Sigmoid colon (tissue), 6 donors: ENCODE measurements at regions not wholly inside any gene's neighbourhood (a gene's known extent, or its start where the extent isn't known, plus 50 kb on each side); places are given as distances from the start of the nearest gene placed in this dataset.

Source experiments
- DNase-seq: peaks from one replicate; pipeline ENCODE4 v3.0.0-alpha.2; 2019
- H3K27ac ChIP-seq, 4 donors: fragments of 200-600 bp; sonication (generic); one replicate each; pipeline ENCODE4 v1.5.1; 2016 to 2019; ENCODE audit warnings: mild to moderate bottlenecking in 1 of 4
- H3K27me3 ChIP-seq, 3 donors: fragments of 200-600 bp; sonication (generic); one replicate each; pipeline ENCODE4 v1.5.1; 2019; ENCODE audit warnings: mild to moderate bottlenecking in 1 of 3
- H3K36me3 ChIP-seq, 4 donors: fragments of 200-600 bp; sonication (generic); one replicate each; pipeline ENCODE4 v1.5.1; 2016 to 2019
- H3K4me1 ChIP-seq, 4 donors: fragments of 200-600 bp; sonication (generic); one replicate each; pipeline ENCODE4 v1.5.1; 2017 to 2019
- H3K4me3 ChIP-seq, 4 donors: fragments of 200-600 bp; sonication (generic); one replicate each; pipeline ENCODE4 v1.5.1; 2017 to 2019; ENCODE audit warnings: mild to moderate bottlenecking in 2 of 4, moderate library complexity in 1 of 4
- H3K9me3 ChIP-seq, 4 donors: fragments of 200-600 bp in 3 of 4; sonication (generic) in 3 of 4; one replicate each; pipeline versions ENCODE4 v1.5.1 to v1.6.1; 2013 to 2019
- CTCF ChIP-seq, 4 experiments: fragments of 450-650 bp in 3 of 4; fragments of 200-600 bp in 1 of 4; IDR thresholded peaks; one replicate each; pipeline ENCODE4 v1.5.1; 2016 to 2019; ENCODE audit warnings: antibody characterized with exemption in 4 of 4, mild to moderate bottlenecking in 3 of 4, moderate library complexity in 2 of 4
- EP300 ChIP-seq, 4 donors: sonication (generic); formaldehyde crosslinking; IDR thresholded peaks; one replicate each; pipeline ENCODE4 v1.6.1; 2017; ENCODE audit warnings: antibody characterized with exemption in 4 of 4
- POLR2A ChIP-seq, 2 donors: fragments of 450-650 bp; IDR thresholded peaks; one replicate each; pipeline ENCODE4 v1.6.1; 2016; ENCODE audit warnings: antibody characterized with exemption in 2 of 2, mild to moderate bottlenecking in 2 of 2, moderate library complexity in 2 of 2
- POLR2AphosphoS5 ChIP-seq, 4 donors: sonication (generic); formaldehyde crosslinking; IDR thresholded peaks; one replicate each; pipeline ENCODE4 v1.6.1; 2017; ENCODE audit warnings: antibody characterized with exemption in 4 of 4
- WGBS, 2 donors: extraction: QIAGEN DNeasy Blood & Tissue Kit; methylation state at CpG; one replicate each; pipeline ENCODE4 v1.1.7; 2013; 5-methylcytosine and 5-hydroxymethylcytosine counted together
- intact Hi-C: fragments of 100-400 bp; cut with DNase I; formaldehyde crosslinking; loops from one replicate; pipeline ENCODE4 v1.15.1; 2023
- donor health status: healthy with polysubstance abuse.
- donor health status: healthy.

DNA sequence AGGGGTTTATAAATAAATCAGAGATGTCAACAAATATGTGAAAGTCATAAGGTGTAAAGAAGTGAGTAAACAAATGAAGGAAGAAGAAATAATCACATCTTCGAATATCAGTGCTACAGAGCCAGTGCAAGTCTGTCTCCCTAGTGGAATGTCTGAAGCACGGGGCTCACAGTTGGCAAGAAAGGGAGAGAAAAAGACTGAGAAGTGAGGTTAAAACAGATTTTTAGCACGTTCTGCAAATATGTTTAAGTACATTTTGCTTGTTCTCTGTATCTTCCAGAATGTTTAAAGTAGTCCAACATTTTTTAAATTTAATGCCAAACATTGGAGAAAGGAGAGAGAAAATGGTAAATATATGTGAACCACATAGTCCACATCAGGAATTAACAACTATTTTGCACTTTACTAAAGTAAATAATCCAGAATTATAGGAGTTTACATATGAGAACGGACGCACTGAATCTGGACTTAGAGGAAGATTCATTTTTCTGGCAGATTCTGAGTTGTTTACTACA is 682.4 kb downstream of the LTN1 start:
- H3K27ac ChIP-seq: no peak overlapping the region
- H3K27me3 ChIP-seq: no peaks in the 10 kb centered on the region
- intact Hi-C loops: no loop called here
- 71 to 72% methylated on average over 5 of the region's 5 CpGs for WGBS, 2 donors
- no peaks in the 10 kb centered on the region for H3K36me3 ChIP-seq
- peaks cover 0 to 3% (median 0%) of the 10 kb centered on the region in 4 donors for H3K9me3 ChIP-seq
- no peak overlapping the region for H3K4me3 ChIP-seq
- no peak for TF ChIP-seq EP300 (IDR thresholded peaks at IDR 0.05)
- TF ChIP-seq POLR2A (IDR thresholded peaks at IDR 0.05): no peak
- no peak for TF ChIP-seq POLR2AphosphoS5 (IDR thresholded peaks at IDR 0.05)
- TF ChIP-seq CTCF (IDR thresholded peaks at IDR 0.05): no peak
- DNase-seq: no peak
- no peaks in the 10 kb centered on the region for H3K4me1 ChIP-seq

- Histone ChIP-seq H3K27me3 (no peaks in the 10 kb centered on the region), H3K36me3 (no peaks in the 10 kb centered on the region), H3K9me3 (peaks cover 0 to 3% (median 0%) of the 10 kb centered on the region in 4 donors), H3K4me1 (no peaks in the 10 kb centered on the region), H3K4me3 (no peak overlapping the region), H3K27ac (no peak overlapping the region)
- intact Hi-C loops: no loop called here
- TF ChIP-seq CTCF (IDR thresholded peaks at IDR 0.05) (no peak), POLR2AphosphoS5 (IDR thresholded peaks at IDR 0.05) (no peak), POLR2A (IDR thresholded peaks at IDR 0.05) (no peak), EP300 (IDR thresholded peaks at IDR 0.05) (no peak)
- DNase-seq: no peak
- WGBS, 2 donors: 94% methylated on average over 2 of the region's 2 CpGs
These were observed 683.1 kb downstream of the LTN1 start for GRCh38 chr21:28309596-28309995.

DNA sequence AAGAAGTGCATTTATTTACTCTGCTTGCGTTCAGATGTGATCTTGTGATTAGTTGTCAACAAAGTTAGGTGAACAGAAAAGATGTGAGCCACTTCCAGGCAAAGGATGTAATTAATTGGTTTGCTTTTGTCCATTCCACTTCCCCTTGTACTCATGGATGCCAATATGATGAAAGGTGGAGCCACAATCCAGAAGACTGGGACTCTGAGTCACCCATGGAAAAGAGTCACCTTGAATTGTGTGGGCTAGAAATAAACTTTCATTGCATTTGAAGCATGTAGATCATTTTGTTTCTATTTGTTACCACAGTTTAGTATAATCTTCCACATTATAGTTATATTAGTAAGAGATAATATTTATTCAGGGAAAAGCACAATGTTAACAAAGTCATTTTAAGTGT is 684.2 kb downstream of the LTN1 start:
- Histone ChIP-seq H3K27ac (no peak overlapping the region), H3K4me3 (no peak overlapping the region), H3K9me3 (peaks cover 0 to 3% (median 0%) of the 10 kb centered on the region in 4 donors), H3K4me1 (no peaks in the 10 kb centered on the region), H3K36me3 (no peaks in the 10 kb centered on the region), H3K27me3 (no peaks in the 10 kb centered on the region)
- intact Hi-C loops: no loop called here
- 82% methylated on average over 1 of the region's 1 CpG for WGBS, 2 donors
- TF ChIP-seq POLR2AphosphoS5 (IDR thresholded peaks at IDR 0.05): no peak
- no peak for TF ChIP-seq POLR2A (IDR thresholded peaks at IDR 0.05)
- TF ChIP-seq CTCF (IDR thresholded peaks at IDR 0.05): no peak
- TF ChIP-seq EP300 (IDR thresholded peaks at IDR 0.05): no peak
- no peak for DNase-seq

DNA sequence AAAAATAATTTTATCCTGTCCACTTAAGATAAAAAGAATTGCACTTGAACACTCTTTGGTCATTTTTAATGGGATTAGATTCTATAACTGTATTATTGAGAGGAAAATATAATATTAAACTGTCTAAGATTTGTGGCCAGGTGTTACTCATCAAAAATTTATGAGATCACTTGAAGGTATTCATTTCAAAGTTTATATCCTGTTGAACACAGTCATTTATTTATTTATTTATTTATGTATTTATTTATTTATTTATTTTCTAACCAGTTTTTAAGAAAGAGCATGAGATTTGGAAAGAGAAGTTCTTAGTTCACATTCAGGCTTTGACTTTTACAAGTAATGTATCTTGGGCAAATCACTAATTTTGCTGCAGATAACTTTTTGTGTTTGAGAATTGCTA is 692.7 kb downstream of the LTN1 start:
- TF ChIP-seq POLR2A (IDR thresholded peaks at IDR 0.05): no peak
- no peak for TF ChIP-seq POLR2AphosphoS5 (IDR thresholded peaks at IDR 0.05)
- no peak for TF ChIP-seq EP300 (IDR thresholded peaks at IDR 0.05)
- no peak for TF ChIP-seq CTCF (IDR thresholded peaks at IDR 0.05)
- no peaks in the 10 kb centered on the region for H3K4me1 ChIP-seq
- intact Hi-C loops: no loop called here
- H3K4me3 ChIP-seq: no peak overlapping the region
- DNase-seq: no peak
- H3K27me3 ChIP-seq: no peaks in the 10 kb centered on the region
- no peaks in the 10 kb centered on the region for H3K36me3 ChIP-seq
- no peaks in the 10 kb centered on the region for H3K9me3 ChIP-seq
- H3K27ac ChIP-seq: no peak overlapping the region

DNA sequence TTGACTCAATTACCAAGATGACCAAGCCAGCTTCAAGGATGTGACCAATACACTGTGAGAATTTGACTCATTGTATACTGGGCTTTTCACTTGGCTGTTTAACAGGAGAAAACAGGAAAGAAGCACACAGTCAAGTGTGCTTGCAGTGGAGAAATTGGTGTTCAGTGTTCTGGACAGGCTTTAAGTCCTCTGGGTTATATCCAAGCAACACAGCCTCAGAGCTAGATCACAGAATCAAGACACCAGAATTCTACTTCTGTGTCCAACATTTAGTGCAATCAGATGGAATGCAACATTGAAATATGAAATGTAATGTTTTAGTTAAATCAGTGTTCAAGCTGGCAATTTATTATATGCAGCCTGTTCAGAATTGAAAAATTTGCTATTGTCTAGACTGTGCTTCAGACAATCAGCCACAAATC is 694.4 kb downstream of the LTN1 start:
- TF ChIP-seq POLR2A (IDR thresholded peaks at IDR 0.05) (no peak), POLR2AphosphoS5 (IDR thresholded peaks at IDR 0.05) (no peak), CTCF (IDR thresholded peaks at IDR 0.05) (no peak), EP300 (IDR thresholded peaks at IDR 0.05) (no peak)
- H3K27ac ChIP-seq: no peak overlapping the region
- intact Hi-C loops: no loop called here
- no peaks in the 10 kb centered on the region for H3K36me3 ChIP-seq
- no peak overlapping the region for H3K4me3 ChIP-seq
- H3K27me3 ChIP-seq: no peaks in the 10 kb centered on the region
- DNase-seq: no peak
- H3K4me1 ChIP-seq: no peaks in the 10 kb centered on the region
- no peaks in the 10 kb centered on the region for H3K9me3 ChIP-seq
